ENCODE measurements at regions not wholly inside any gene's neighbourhood (a gene's known extent, or its start where the extent isn't known, plus 50 kb on each side); places are given as distances from the start of the nearest gene placed in this dataset.

DNA sequence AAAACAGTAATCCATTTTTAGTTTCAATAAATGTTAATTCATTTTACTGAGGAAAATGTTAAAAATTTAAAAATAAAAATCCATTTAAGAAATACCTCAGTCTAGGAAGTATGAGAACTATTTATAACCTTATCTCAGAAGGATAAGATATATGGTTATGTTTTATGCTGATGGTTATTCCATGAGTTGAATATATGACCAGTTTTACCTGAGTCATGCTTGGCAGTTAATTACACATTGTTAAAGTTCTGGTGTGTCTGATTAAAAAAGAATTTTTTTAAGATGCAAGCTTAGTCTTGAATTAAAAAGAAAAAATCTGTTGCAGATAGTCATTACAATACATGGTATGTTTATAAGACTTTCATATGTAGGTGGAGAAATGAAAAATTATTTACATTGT, 191.7 kb downstream of the ARL4A start:
- TF ChIP-seq TAF1 (IDR thresholded peaks at IDR 0.05; ENCODE audit: borderline replicate concordance, insufficient read depth, low read length) = no peak
- no peak for TF ChIP-seq POLR2AphosphoS5 (IDR thresholded peaks at IDR 0.05; ENCODE audit: low read depth, low read length)
- no peak for TF ChIP-seq REST (IDR thresholded peaks at IDR 0.05; ENCODE audit: insufficient read depth in 1 of 2, low read depth in 2 of 2, low read length in 2 of 2)
- no peak for TF ChIP-seq FOXP2 (optimal IDR thresholded peaks at IDR 0.05; ENCODE audit: borderline replicate concordance, extremely low read depth, extremely low read length, insufficient read depth)
- no peak for TF ChIP-seq SIN3A (IDR thresholded peaks at IDR 0.05; ENCODE audit: borderline replicate concordance, insufficient read depth, low read length)

GRCh38 chr7:12881712-12882111, 194.3 kb downstream of the ARL4A start:
- TF ChIP-seq POLR2AphosphoS5 (IDR thresholded peaks at IDR 0.05; ENCODE audit: low read depth, low read length) = no peak
- no peak for TF ChIP-seq FOXP2 (optimal IDR thresholded peaks at IDR 0.05; ENCODE audit: borderline replicate concordance, extremely low read depth, extremely low read length, insufficient read depth)
- TF ChIP-seq TAF1 (IDR thresholded peaks at IDR 0.05; ENCODE audit: borderline replicate concordance, insufficient read depth, low read length) = no peak
- TF ChIP-seq SIN3A (IDR thresholded peaks at IDR 0.05; ENCODE audit: borderline replicate concordance, insufficient read depth, low read length) = no peak
- TF ChIP-seq REST (IDR thresholded peaks at IDR 0.05; ENCODE audit: insufficient read depth in 1 of 2, low read depth in 2 of 2, low read length in 2 of 2) = no peak

GRCh38 chr7:12882710-12883109, 195.3 kb downstream of the ARL4A start:
- TF ChIP-seq POLR2AphosphoS5 (IDR thresholded peaks at IDR 0.05; ENCODE audit: low read depth, low read length) (no peak), TAF1 (IDR thresholded peaks at IDR 0.05; ENCODE audit: borderline replicate concordance, insufficient read depth, low read length) (no peak), REST (IDR thresholded peaks at IDR 0.05; ENCODE audit: insufficient read depth in 1 of 2, low read depth in 2 of 2, low read length in 2 of 2) (no peak), SIN3A (IDR thresholded peaks at IDR 0.05; ENCODE audit: borderline replicate concordance, insufficient read depth, low read length) (no peak)

DNA sequence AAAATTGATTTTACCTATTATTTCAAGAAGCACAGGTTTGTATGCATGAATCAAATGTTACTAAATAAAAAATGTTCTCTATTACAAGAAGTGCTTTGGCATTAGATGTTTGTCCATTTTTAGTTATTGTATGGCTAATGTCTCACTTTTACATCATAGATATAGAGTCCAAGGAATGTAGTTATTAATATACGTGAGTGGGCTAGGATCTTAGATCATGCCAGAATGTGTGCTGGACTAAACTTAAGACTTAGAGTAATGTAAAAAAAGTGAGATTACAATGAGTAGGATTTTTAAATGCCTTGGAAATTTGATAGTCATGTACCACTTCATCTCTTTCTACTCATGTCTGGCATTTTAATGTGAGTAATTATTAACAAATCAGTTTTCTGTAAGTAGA, 196.6 kb downstream of the ARL4A start:
- TF ChIP-seq POLR2AphosphoS5 (IDR thresholded peaks at IDR 0.05; ENCODE audit: low read depth, low read length) = no peak
- no peak for TF ChIP-seq TAF1 (IDR thresholded peaks at IDR 0.05; ENCODE audit: borderline replicate concordance, insufficient read depth, low read length)
- no peak for TF ChIP-seq FOXP2 (optimal IDR thresholded peaks at IDR 0.05; ENCODE audit: borderline replicate concordance, extremely low read depth, extremely low read length, insufficient read depth)
- no peak for TF ChIP-seq REST (IDR thresholded peaks at IDR 0.05; ENCODE audit: insufficient read depth in 1 of 2, low read depth in 2 of 2, low read length in 2 of 2)
- no peak for TF ChIP-seq SIN3A (IDR thresholded peaks at IDR 0.05; ENCODE audit: borderline replicate concordance, insufficient read depth, low read length)

GRCh38 chr7:12884856-12885440, 197.5 kb downstream of the ARL4A start:
- TF ChIP-seq SIN3A (IDR thresholded peaks at IDR 0.05; ENCODE audit: borderline replicate concordance, insufficient read depth, low read length) (no peak), TAF1 (IDR thresholded peaks at IDR 0.05; ENCODE audit: borderline replicate concordance, insufficient read depth, low read length) (no peak), FOXP2 (optimal IDR thresholded peaks at IDR 0.05; ENCODE audit: borderline replicate concordance, extremely low read depth, extremely low read length, insufficient read depth) (no peak), POLR2AphosphoS5 (IDR thresholded peaks at IDR 0.05; ENCODE audit: low read depth, low read length) (no peak), REST (IDR thresholded peaks at IDR 0.05; ENCODE audit: insufficient read depth in 1 of 2, low read depth in 2 of 2, low read length in 2 of 2) (no peak)
